ENCODE measurements at regions not wholly inside any gene's neighbourhood (a gene's known extent, or its start where the extent isn't known, plus 50 kb on each side); places are given as distances from the start of the nearest gene placed in this dataset.

- Histone ChIP-seq H4K20me1 (ENCODE audit: insufficient read depth, low read length) (no peaks in the 10 kb centered on the region), H3K4me3 (ENCODE audit: insufficient read depth, low read length) (no peak overlapping the region), H3K27me3 (ENCODE audit: insufficient read depth, low read length) (no peaks in the 10 kb centered on the region), H3K36me3 (ENCODE audit: insufficient read depth, low read length) (no peaks in the 10 kb centered on the region), H3K27ac (ENCODE audit: low read depth, low read length) (no peak overlapping the region), H3K4me2 (ENCODE audit: insufficient read depth, low read length) (no peak overlapping the region), H3K4me1 (ENCODE audit: insufficient read depth, low read length) (no peaks in the 10 kb centered on the region), H3K9me3 (ENCODE audit: low read depth, low read length) (peaks cover 4% of the 10 kb centered on the region), H2AFZ (ENCODE audit: low read length) (no peak overlapping the region), H3K79me2 (ENCODE audit: insufficient read depth, low read length) (no peaks in the 10 kb centered on the region)
- TF ChIP-seq CTCF (IDR thresholded peaks at IDR 0.05; ENCODE audit: extremely low read depth, low read depth, low read length) = no peak
- DNase-seq (ENCODE audit: insufficient read length, low spot score, missing footprints) = no peak
These were observed 791.6 kb upstream of the NOVA1 start for GRCh38 chr14:27389402-27389801.

- H4K20me1 ChIP-seq (ENCODE audit: insufficient read depth, low read length) = no peaks in the 10 kb centered on the region
- TF ChIP-seq CTCF (IDR thresholded peaks at IDR 0.05; ENCODE audit: extremely low read depth, low read depth, low read length) = no peak
- H3K4me1 ChIP-seq (ENCODE audit: insufficient read depth, low read length) = no peaks in the 10 kb centered on the region
- no peak overlapping the region for H3K4me3 ChIP-seq (ENCODE audit: insufficient read depth, low read length)
- no peaks in the 10 kb centered on the region for H3K36me3 ChIP-seq (ENCODE audit: insufficient read depth, low read length)
- H3K9me3 ChIP-seq (ENCODE audit: low read depth, low read length) = peaks cover 4% of the 10 kb centered on the region
- DNase-seq (ENCODE audit: insufficient read length, low spot score, missing footprints) = no peak
- no peak overlapping the region for H3K4me2 ChIP-seq (ENCODE audit: insufficient read depth, low read length)
- H3K27me3 ChIP-seq (ENCODE audit: insufficient read depth, low read length) = no peaks in the 10 kb centered on the region
- no peaks in the 10 kb centered on the region for H3K79me2 ChIP-seq (ENCODE audit: insufficient read depth, low read length)
- H3K27ac ChIP-seq (ENCODE audit: low read depth, low read length) = no peak overlapping the region
- H2AFZ ChIP-seq (ENCODE audit: low read length) = no peak overlapping the region
These were observed 792.3 kb upstream of the NOVA1 start for GRCh38 chr14:27390155-27390554.

GRCh38 chr14:27391331-27391730 lies 793.5 kb upstream of the NOVA1 start:
- Histone ChIP-seq H3K27ac (ENCODE audit: low read depth, low read length) (no peak overlapping the region), H3K4me3 (ENCODE audit: insufficient read depth, low read length) (no peak overlapping the region), H3K36me3 (ENCODE audit: insufficient read depth, low read length) (no peaks in the 10 kb centered on the region), H3K4me1 (ENCODE audit: insufficient read depth, low read length) (no peaks in the 10 kb centered on the region), H3K9me3 (ENCODE audit: low read depth, low read length) (peaks cover 4% of the 10 kb centered on the region), H2AFZ (ENCODE audit: low read length) (no peak overlapping the region), H4K20me1 (ENCODE audit: insufficient read depth, low read length) (no peaks in the 10 kb centered on the region), H3K4me2 (ENCODE audit: insufficient read depth, low read length) (no peak overlapping the region), H3K27me3 (ENCODE audit: insufficient read depth, low read length) (no peaks in the 10 kb centered on the region), H3K79me2 (ENCODE audit: insufficient read depth, low read length) (no peaks in the 10 kb centered on the region)
- DNase-seq (ENCODE audit: insufficient read length, low spot score, missing footprints) = no peak
- TF ChIP-seq CTCF (IDR thresholded peaks at IDR 0.05; ENCODE audit: extremely low read depth, low read depth, low read length) = no peak

- Histone ChIP-seq H4K20me1 (ENCODE audit: insufficient read depth, low read length) (no peaks in the 10 kb centered on the region), H3K27ac (ENCODE audit: low read depth, low read length) (no peak overlapping the region), H3K4me3 (ENCODE audit: insufficient read depth, low read length) (no peak overlapping the region), H3K4me1 (ENCODE audit: insufficient read depth, low read length) (no peaks in the 10 kb centered on the region), H3K9me3 (ENCODE audit: low read depth, low read length) (peaks cover 4% of the 10 kb centered on the region), H2AFZ (ENCODE audit: low read length) (no peak overlapping the region), H3K36me3 (ENCODE audit: insufficient read depth, low read length) (no peaks in the 10 kb centered on the region), H3K27me3 (ENCODE audit: insufficient read depth, low read length) (no peaks in the 10 kb centered on the region), H3K4me2 (ENCODE audit: insufficient read depth, low read length) (no peak overlapping the region), H3K79me2 (ENCODE audit: insufficient read depth, low read length) (no peaks in the 10 kb centered on the region)
- TF ChIP-seq CTCF (IDR thresholded peaks at IDR 0.05; ENCODE audit: extremely low read depth, low read depth, low read length) = no peak
- DNase-seq (ENCODE audit: insufficient read length, low spot score, missing footprints) = no peak
These were observed 794.3 kb upstream of the NOVA1 start for GRCh38 chr14:27392153-27392552.
